Left lung (tissue), 4 donors: ENCODE measurements at regions not wholly inside any gene's neighbourhood (a gene's known extent, or its start where the extent isn't known, plus 50 kb on each side); places are given as distances from the start of the nearest gene placed in this dataset.

Experiments
- ATAC-seq: fragments of 200-7000 bp; cut with Tn5 transposase; one replicate; pipeline ENCODE4 v1.9.1; 2020; ENCODE audit warnings: moderate library complexity
- DNase-seq, 4 donors: peaks; one replicate each; pipeline ENCODE4 v3.0.0-alpha.2; 2013 to 2020
- H3K27ac ChIP-seq, 2 donors: fragments of 200-600 bp; sonication (generic) in 1 of 2; one replicate each; pipeline versions ENCODE4 v1.5.0 to v1.8.0; 2020 to 2021
- H3K27me3 ChIP-seq, 2 donors: fragments of 200-600 bp; sonication (generic) in 1 of 2; one replicate each; pipeline versions ENCODE4 v1.5.0 to v1.8.0; 2020 to 2021
- H3K36me3 ChIP-seq, 2 donors: fragments of 200-600 bp; sonication (generic) in 1 of 2; one replicate each; pipeline versions ENCODE4 v1.5.0 to v1.8.0; 2020 to 2021
- H3K4me1 ChIP-seq, 2 donors: fragments of 200-600 bp; one replicate each; pipeline ENCODE4 v1.8.0; 2021
- H3K4me3 ChIP-seq, 2 donors: fragments of 200-600 bp; sonication (generic) in 1 of 2; one replicate each; pipeline versions ENCODE4 v1.5.0 to v1.8.0; 2020 to 2021; ENCODE audit warnings: mild to moderate bottlenecking in 1 of 2
- H3K9me3 ChIP-seq, 2 donors: fragments of 200-600 bp; sonication (generic) in 1 of 2; one replicate each; pipeline versions ENCODE4 v1.5.0 to v1.8.0; 2020 to 2021
- CTCF ChIP-seq, 2 donors: fragments of 200-600 bp; sonication (generic) in 1 of 2; IDR thresholded peaks; one replicate each; pipeline versions ENCODE4 v1.5.0 to v1.8.0; 2021; ENCODE audit warnings: antibody characterized with exemption in 2 of 2
- intact Hi-C, 2 donors: fragments of 100-400 bp; cut with DNase I; formaldehyde crosslinking; loops; one replicate each; pipeline versions ENCODE4 v1.11.2 to v1.14.2; 2022
- donor health status: DM: no; HTN: yes; CAD: no.
- donor health status: DM: no; HTN: no; CAD: no.

- Histone ChIP-seq H3K27me3 (no peaks in the 10 kb centered on the region), H3K4me1 (no peaks in the 10 kb centered on the region), H3K27ac (no peak overlapping the region), H3K36me3 (no peaks in the 10 kb centered on the region), H3K4me3 (no peak overlapping the region), H3K9me3 (no peaks in the 10 kb centered on the region)
- DNase-seq (no peak), ATAC-seq (no peak)
- TF ChIP-seq CTCF (IDR thresholded peaks at IDR 0.05): no peak
- intact Hi-C loops: no loop called here
These were observed 376.0 kb downstream of the ICE1 start for GRCh38 chr5:5798462-5798861.

GRCh38 chr5:5798041-5798440 lies 375.6 kb downstream of the ICE1 start:
- Histone ChIP-seq H3K4me1 (no peaks in the 10 kb centered on the region), H3K27me3 (no peaks in the 10 kb centered on the region), H3K4me3 (no peak overlapping the region), H3K36me3 (no peaks in the 10 kb centered on the region), H3K9me3 (no peaks in the 10 kb centered on the region), H3K27ac (no peak overlapping the region)
- DNase-seq (no peak), ATAC-seq (no peak)
- TF ChIP-seq CTCF (IDR thresholded peaks at IDR 0.05): no peak
- intact Hi-C loops: no loop called here

GRCh38 chr5:5795074-5795771 lies 372.7 kb downstream of the ICE1 start:
- H3K36me3 ChIP-seq: no peaks in the 10 kb centered on the region
- H3K27me3 ChIP-seq: no peaks in the 10 kb centered on the region
- no peak for TF ChIP-seq CTCF (IDR thresholded peaks at IDR 0.05)
- DNase-seq (peak in 1 of 4 donors; percentile 56), ATAC-seq (peak; percentile 88)
- H3K27ac ChIP-seq: no peak overlapping the region
- intact Hi-C loops: no loop called here
- no peak overlapping the region for H3K4me3 ChIP-seq
- no peaks in the 10 kb centered on the region for H3K4me1 ChIP-seq
- no peaks in the 10 kb centered on the region for H3K9me3 ChIP-seq

- no peak for TF ChIP-seq CTCF (IDR thresholded peaks at IDR 0.05)
- intact Hi-C loops: no loop called here
- no peaks in the 10 kb centered on the region for H3K4me1 ChIP-seq
- no peak overlapping the region for H3K27ac ChIP-seq
- H3K36me3 ChIP-seq: no peaks in the 10 kb centered on the region
- no peak overlapping the region for H3K4me3 ChIP-seq
- no peak for DNase-seq
- no peak for ATAC-seq
- H3K27me3 ChIP-seq: no peaks in the 10 kb centered on the region
- H3K9me3 ChIP-seq: no peaks in the 10 kb centered on the region
These were observed 371.7 kb downstream of the ICE1 start for GRCh38 chr5:5794118-5794560.

- H3K27ac ChIP-seq: no peak overlapping the region
- ATAC-seq (no peak), DNase-seq (no peak)
- H3K36me3 ChIP-seq: no peaks in the 10 kb centered on the region
- H3K9me3 ChIP-seq: no peaks in the 10 kb centered on the region
- H3K27me3 ChIP-seq: no peaks in the 10 kb centered on the region
- intact Hi-C loops: no loop called here
- H3K4me1 ChIP-seq: no peaks in the 10 kb centered on the region
- TF ChIP-seq CTCF (IDR thresholded peaks at IDR 0.05): no peak
- H3K4me3 ChIP-seq: no peak overlapping the region
These were observed 371.0 kb downstream of the ICE1 start for GRCh38 chr5:5793242-5794117.
